IMR-90 (cell line): ENCODE measurements at regions not wholly inside any gene's neighbourhood (a gene's known extent, or its start where the extent isn't known, plus 50 kb on each side); places are given as distances from the start of the nearest gene placed in this dataset.

Source experiments
- ATAC-seq: fragments of 200-7000 bp; cut with Tn5 transposase; 2 replicates; pipeline ENCODE4 v1.9.1; 2020; ENCODE audit warnings: low read depth, mild to moderate bottlenecking, moderate library complexity
- BruUV-seq: library from RNA; stranded (reverse); fragments of 400-500 nt; replicated peaks from 2 replicates; lab custom pipeline; 2021; lab: Mats Ljungman, UMichigan
- CTCF ChIA-PET: fragments of 300-600 bp; formaldehyde crosslinking; extraction: SDS; loops from one replicate; lab custom pipeline; 2021; ENCODE audit warnings: antibody characterized with exemption; lab: Yijun Ruan, JAX
- POLR2A ChIA-PET: fragments of 300-600 bp; sonication (Branson Sonifier 250); formaldehyde crosslinking; loops from one replicate; lab custom pipeline; 2022; ENCODE audit warnings: antibody characterized with exemption; ENCODE audit not compliant: unreplicated experiment; lab: Charles Lee
- DNase-seq: peaks from one replicate; pipeline ENCODE4 v3.0.0; 2013
- H2AFZ ChIP-seq: replicated peaks from 2 replicates; pipeline ENCODE3; 2013; ENCODE audit warnings: low read length, mild to moderate bottlenecking; ENCODE audit not compliant: poor library complexity
- H2AK5ac ChIP-seq: 2 replicates; pipeline ENCODE4 v1.6.1; 2013; ENCODE audit warnings: low read depth, low read length, inconsistent platforms
- H2AK9ac ChIP-seq: replicated peaks from 2 replicates; pipeline ENCODE3; 2013; ENCODE audit warnings: mild to moderate bottlenecking, low read depth, low read length, moderate library complexity; ENCODE audit not compliant: poor library complexity
- H2BK120ac ChIP-seq: 2 replicates; pipeline ENCODE4 v1.6.1; 2013; ENCODE audit warnings: low read depth, low read length, inconsistent platforms
- H2BK15ac ChIP-seq: 3 replicates; pipeline ENCODE4 v1.6.1; 2013; ENCODE audit warnings: low read depth, low read length, inconsistent platforms
- H2BK20ac ChIP-seq: 2 replicates; pipeline ENCODE4 v1.6.1; 2013; ENCODE audit warnings: low read depth, mild to moderate bottlenecking, inconsistent platforms, low read length, moderate library complexity
- H2BK5ac ChIP-seq: 2 replicates; pipeline ENCODE4 v1.6.1; 2013; ENCODE audit warnings: mild to moderate bottlenecking, low read depth, low read length, inconsistent platforms; ENCODE audit not compliant: poor library complexity, severe bottlenecking
- H3K14ac ChIP-seq: replicated peaks from 2 replicates; pipeline ENCODE4 v1.6.1; 2013; ENCODE audit warnings: low read depth, low read length, inconsistent platforms
- H3K18ac ChIP-seq: 2 replicates; pipeline ENCODE4 v1.6.1; 2013; ENCODE audit warnings: low read depth, low read length, control low read depth
- H3K23ac ChIP-seq: 2 replicates; pipeline ENCODE4 v1.6.1; 2013; ENCODE audit warnings: low read depth, low read length, inconsistent platforms
- H3K27ac ChIP-seq: 2 replicates; pipeline ENCODE4 v1.5.1; 2013; ENCODE audit warnings: mild to moderate bottlenecking, control low read depth, low read length; ENCODE audit not compliant: insufficient read depth
- H3K27me3 ChIP-seq: 2 replicates; pipeline ENCODE4 v1.6.1; 2013; ENCODE audit warnings: low read length; ENCODE audit not compliant: control insufficient read depth, insufficient read depth
- H3K36me3 ChIP-seq: 2 replicates; pipeline ENCODE4 v1.6.1; 2013; ENCODE audit warnings: low read length, mixed read lengths; ENCODE audit not compliant: control insufficient read depth, insufficient read depth
- H3K4ac ChIP-seq: 2 replicates; pipeline ENCODE4 v1.6.1; 2013; ENCODE audit warnings: low read depth, low read length, inconsistent platforms
- H3K4me1 ChIP-seq: 2 replicates; pipeline ENCODE4 v1.6.1; 2013; ENCODE audit warnings: low read length, mixed read lengths; ENCODE audit not compliant: control insufficient read depth, insufficient read depth
- H3K4me2 ChIP-seq: 2 replicates; pipeline ENCODE4 v1.6.1; 2013; ENCODE audit warnings: low read depth, mild to moderate bottlenecking, control low read depth, low read length, moderate library complexity
- H3K4me3 ChIP-seq: 2 replicates; pipeline ENCODE4 v1.5.1; 2013; ENCODE audit warnings: low read depth, mild to moderate bottlenecking, control low read depth, low read length, moderate library complexity; ENCODE audit not compliant: insufficient read depth
- H3K56ac ChIP-seq: 2 replicates; pipeline ENCODE4 v1.6.1; 2013; ENCODE audit warnings: low read length, inconsistent platforms; ENCODE audit not compliant: insufficient read depth; ENCODE audit errors: extremely low read depth
- H3K79me1 ChIP-seq, 2 experiments: 2 replicates each; pipeline ENCODE4 v1.6.1; 2013; ENCODE audit warnings: low read length in 2 of 2, inconsistent platforms in 1 of 2, low read depth in 1 of 2
- H3K9ac ChIP-seq: 2 replicates; pipeline ENCODE4 v1.6.1; 2013; ENCODE audit warnings: low read depth, low read length, control low read depth
- H3K9me1 ChIP-seq: 2 replicates; pipeline ENCODE4 v1.6.1; 2013; ENCODE audit warnings: low read length, inconsistent platforms; ENCODE audit not compliant: insufficient read depth
- H3K9me3 ChIP-seq: 2 replicates; pipeline ENCODE4 v1.6.1; 2013; ENCODE audit warnings: low read length; ENCODE audit not compliant: control insufficient read depth, insufficient read depth
- H4K20me1 ChIP-seq: 2 replicates; pipeline ENCODE4 v1.6.1; 2013; ENCODE audit warnings: low read length, inconsistent platforms; ENCODE audit not compliant: insufficient read depth
- H4K5ac ChIP-seq: 2 replicates; pipeline ENCODE4 v1.6.1; 2013; ENCODE audit warnings: mild to moderate bottlenecking, low read depth, low read length, control low read depth
- H4K8ac ChIP-seq, 2 experiments: 2 replicates each; pipeline ENCODE4 v1.6.1; 2013; ENCODE audit warnings: low read depth in 2 of 2, low read length in 2 of 2, control low read depth in 1 of 2, inconsistent platforms in 1 of 2
- H4K91ac ChIP-seq: 2 replicates; pipeline ENCODE4 v1.6.1; 2013; ENCODE audit warnings: low read depth, low read length, inconsistent platforms; ENCODE audit not compliant: insufficient read depth
- MAFK ChIP-seq: IDR thresholded peaks from 2 replicates; pipeline ENCODE4 v1.6.1; 2012; ENCODE audit warnings: low read depth, low read length, improper control_type of control experiment
- WGBS, 2 experiments: methylation state at CpG; one replicate each; pipeline versions ENCODE4 v1.1.5 to v1.1.7; 2013; ENCODE audit warnings: missing lambda C conversion rate in 2 of 2; ENCODE audit not compliant: insufficient read length in 1 of 2; ENCODE audit errors: extremely low coverage in 2 of 2; 5-methylcytosine and 5-hydroxymethylcytosine counted together
- dilution Hi-C: fragments of 300-500 bp; cut with HindIII; formaldehyde crosslinking; loops from one replicate; pipeline ENCODE4 v1.14.3; 2018; ENCODE audit warnings: low sequenced_read_pairs; ENCODE audit not compliant: unreplicated experiment
- in situ Hi-C: fragments of 300-500 bp; cut with MboI; formaldehyde crosslinking; loops from 3 replicates; pipeline ENCODE4 v1.14.3; 2019; ENCODE audit warnings: low sequenced_read_pairs, inconsistent platforms, mixed read lengths
- intact Hi-C: fragments of 100-400 bp; cut with micrococcal nuclease; formaldehyde crosslinking; loops from 2 replicates; pipeline ENCODE4 v1.10.0; 2022
- TF ChIP-seq, protein P1 (sequence below): conservative IDR thresholded peaks from 2 replicates; pipeline ENCODE4 v1.5.1; 2012; ENCODE audit warnings: mild to moderate bottlenecking, low read depth, low read length, improper control_type of control experiment
- TF ChIP-seq, protein P2 (sequence below): fragments of 150-350 bp; IDR thresholded peaks from 2 replicates; pipeline ENCODE4 v1.6.1; 2017; ENCODE audit warnings: mild to moderate bottlenecking, antibody characterized with exemption, low read length, low read depth

DNA sequence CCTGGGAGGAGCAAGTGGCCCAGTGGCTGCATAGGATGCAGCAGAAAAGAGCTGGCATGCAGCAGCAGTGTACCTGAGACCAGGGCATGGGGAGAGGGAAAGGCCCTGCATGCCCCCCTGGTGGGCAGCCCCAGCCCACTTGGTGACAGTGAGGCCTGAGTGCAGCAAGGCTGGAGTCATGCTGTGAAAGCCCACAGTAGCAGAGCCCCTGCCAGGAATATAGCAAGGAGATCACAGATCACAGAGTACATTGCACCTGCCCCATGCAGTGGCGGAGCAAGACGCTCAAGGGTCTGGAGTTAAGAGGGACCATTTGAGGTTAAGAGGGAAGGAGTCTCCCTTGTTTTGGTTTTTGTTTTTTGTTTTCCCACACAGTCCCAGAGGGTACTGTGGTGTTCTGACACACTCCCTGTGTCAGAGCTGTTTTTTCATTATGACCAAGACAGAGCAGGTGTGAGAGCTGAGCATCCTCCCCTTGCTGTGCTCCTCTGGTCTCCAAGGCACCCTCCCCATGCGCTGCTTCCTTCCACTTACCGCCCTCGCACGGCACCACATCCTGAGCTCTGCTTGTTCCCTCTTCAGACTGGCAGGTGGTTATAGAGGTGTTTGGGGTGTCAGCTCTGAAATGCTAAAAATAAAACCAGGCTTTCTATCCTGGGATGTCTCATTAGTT is 85.0 kb upstream of the UBL3 start:
- no peaks in the 10 kb centered on the region for H3K36me3 ChIP-seq
- H3K27me3 ChIP-seq = peaks cover 27% of the 10 kb centered on the region
- no peak overlapping the region for H3K23ac ChIP-seq
- no peak overlapping the region for H3K18ac ChIP-seq
- H3K27ac ChIP-seq = no peak overlapping the region
- H4K5ac ChIP-seq = no peak overlapping the region
- no peak overlapping the region for H2AFZ ChIP-seq
- no peak overlapping the region for H2AK9ac ChIP-seq
- no CpG with 5 or more reads among the region's 6 CpGs for WGBS, 2 experiments
- H4K8ac ChIP-seq = no peak overlapping the region
- H3K4me3 ChIP-seq = no peak overlapping the region
- intact Hi-C loops (no loop called here), in situ Hi-C loops (no loop called here), dilution Hi-C loops (no loop called here)
- DNase-seq = no peak
- H2BK15ac ChIP-seq = no peak overlapping the region
- H2BK5ac ChIP-seq = no peak overlapping the region
- H3K9me1 ChIP-seq = no peaks in the 10 kb centered on the region
- no peak overlapping the region for H3K4me2 ChIP-seq
- ATAC-seq = no peak
- H3K9me3 ChIP-seq = peaks cover 3% of the 10 kb centered on the region; the same call in 1 of the 2 replicates
- H4K91ac ChIP-seq = no peak overlapping the region
- ChIA-PET CTCF (interaction anchor here (0.9 to 1.1 kb wide), 2 partner anchors 11 to 13 kb away, joined by 3 to 6 read pairs; no protein-coding TSS in a partner anchor), POLR2A (no interaction called here)
- no peaks in the 10 kb centered on the region for H3K4me1 ChIP-seq
- no peak overlapping the region for H2AK5ac ChIP-seq
- H3K9ac ChIP-seq = no peak overlapping the region
- TF ChIP-seq, protein P1, sequence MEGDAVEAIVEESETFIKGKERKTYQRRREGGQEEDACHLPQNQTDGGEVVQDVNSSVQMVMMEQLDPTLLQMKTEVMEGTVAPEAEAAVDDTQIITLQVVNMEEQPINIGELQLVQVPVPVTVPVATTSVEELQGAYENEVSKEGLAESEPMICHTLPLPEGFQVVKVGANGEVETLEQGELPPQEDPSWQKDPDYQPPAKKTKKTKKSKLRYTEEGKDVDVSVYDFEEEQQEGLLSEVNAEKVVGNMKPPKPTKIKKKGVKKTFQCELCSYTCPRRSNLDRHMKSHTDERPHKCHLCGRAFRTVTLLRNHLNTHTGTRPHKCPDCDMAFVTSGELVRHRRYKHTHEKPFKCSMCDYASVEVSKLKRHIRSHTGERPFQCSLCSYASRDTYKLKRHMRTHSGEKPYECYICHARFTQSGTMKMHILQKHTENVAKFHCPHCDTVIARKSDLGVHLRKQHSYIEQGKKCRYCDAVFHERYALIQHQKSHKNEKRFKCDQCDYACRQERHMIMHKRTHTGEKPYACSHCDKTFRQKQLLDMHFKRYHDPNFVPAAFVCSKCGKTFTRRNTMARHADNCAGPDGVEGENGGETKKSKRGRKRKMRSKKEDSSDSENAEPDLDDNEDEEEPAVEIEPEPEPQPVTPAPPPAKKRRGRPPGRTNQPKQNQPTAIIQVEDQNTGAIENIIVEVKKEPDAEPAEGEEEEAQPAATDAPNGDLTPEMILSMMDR = no peak
- TF ChIP-seq MAFK = no peak
- TF ChIP-seq, protein P2, sequence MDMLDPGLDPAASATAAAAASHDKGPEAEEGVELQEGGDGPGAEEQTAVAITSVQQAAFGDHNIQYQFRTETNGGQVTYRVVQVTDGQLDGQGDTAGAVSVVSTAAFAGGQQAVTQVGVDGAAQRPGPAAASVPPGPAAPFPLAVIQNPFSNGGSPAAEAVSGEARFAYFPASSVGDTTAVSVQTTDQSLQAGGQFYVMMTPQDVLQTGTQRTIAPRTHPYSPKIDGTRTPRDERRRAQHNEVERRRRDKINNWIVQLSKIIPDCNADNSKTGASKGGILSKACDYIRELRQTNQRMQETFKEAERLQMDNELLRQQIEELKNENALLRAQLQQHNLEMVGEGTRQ = no peak
- no TSS peak for BruUV-seq
- no peaks in the 10 kb centered on the region for H3K79me1 ChIP-seq
- H3K14ac ChIP-seq = no peak overlapping the region
- H2BK120ac ChIP-seq = no peak overlapping the region
- H2BK20ac ChIP-seq = no peak overlapping the region
- no peaks in the 10 kb centered on the region for H4K20me1 ChIP-seq
- no peak overlapping the region for H3K4ac ChIP-seq
- no peak overlapping the region for H3K56ac ChIP-seq
